GM19324 (cell line): ENCODE measurements at regions not wholly inside any gene's neighbourhood (a gene's known extent, or its start where the extent isn't known, plus 50 kb on each side); places are given as distances from the start of the nearest gene placed in this dataset.
"Not testable (repeated sequence)": the region's sequence is repeated elsewhere in the genome, so short reads cannot be mapped to it uniquely, and the experiment has no call there.

Experiments used
- ATAC-seq: cut with Tn5 transposase; IDR thresholded peaks from one replicate; pipeline ENCODE4 v1.9.1; 2021; ENCODE audit warnings: mild to moderate bottlenecking, moderate library complexity; ENCODE audit not compliant: unreplicated experiment, low FRiP score

- ATAC-seq = not testable (repeated sequence)
Measured at GRCh38 chr4:62491756-62492155, 1291.6 kb downstream of the ADGRL3 start.

- no peak for ATAC-seq
Measured at GRCh38 chr4:62490635-62491034, 1290.5 kb downstream of the ADGRL3 start.

- ATAC-seq = no peak
Measured at GRCh38 chr4:62487016-62487415, 1286.9 kb downstream of the ADGRL3 start.

GRCh38 chr4:62484357-62484756, 1284.2 kb downstream of the ADGRL3 start:
- ATAC-seq = no peak

- no peak for ATAC-seq
Measured at GRCh38 chr4:62482355-62482754, 1282.2 kb downstream of the ADGRL3 start.

GRCh38 chr4:62475596-62475995, 1275.5 kb downstream of the ADGRL3 start:
- no peak for ATAC-seq

GRCh38 chr4:62474802-62475201, 1274.7 kb downstream of the ADGRL3 start:
- no peak for ATAC-seq

- ATAC-seq = no peak
Measured at GRCh38 chr4:62471021-62471420, 1270.9 kb downstream of the ADGRL3 start.

GRCh38 chr4:62470421-62470983, 1270.4 kb downstream of the ADGRL3 start:
- no peak for ATAC-seq

- ATAC-seq = no peak
Measured at GRCh38 chr4:62470020-62470419, 1269.9 kb downstream of the ADGRL3 start.

- no peak for ATAC-seq
Measured at GRCh38 chr4:62461961-62462360, 1261.8 kb downstream of the ADGRL3 start.

GRCh38 chr4:62460329-62460728, 1260.2 kb downstream of the ADGRL3 start:
- no peak for ATAC-seq

- no peak for ATAC-seq
Measured at GRCh38 chr4:62457356-62457755, 1257.2 kb downstream of the ADGRL3 start.

- ATAC-seq = no peak
Measured at GRCh38 chr4:62455871-62456270, 1255.7 kb downstream of the ADGRL3 start.

GRCh38 chr4:62454535-62454934, 1254.4 kb downstream of the ADGRL3 start:
- no peak for ATAC-seq

- ATAC-seq = no peak
Measured at GRCh38 chr4:62450740-62451139, 1250.6 kb downstream of the ADGRL3 start.

- ATAC-seq = no peak
Measured at GRCh38 chr4:62449538-62449937, 1249.4 kb downstream of the ADGRL3 start.

GRCh38 chr4:62448911-62449310, 1248.8 kb downstream of the ADGRL3 start:
- ATAC-seq = no peak

- no peak for ATAC-seq
Measured at GRCh38 chr4:62439051-62439450, 1238.9 kb downstream of the ADGRL3 start.

GRCh38 chr4:62434921-62435320, 1234.8 kb downstream of the ADGRL3 start:
- no peak for ATAC-seq

- ATAC-seq = not testable (repeated sequence)
Measured at GRCh38 chr4:62431513-62432231, 1231.5 kb downstream of the ADGRL3 start.

- ATAC-seq = no peak
Measured at GRCh38 chr4:62429297-62429696, 1229.2 kb downstream of the ADGRL3 start.
